ENCODE measurements at regions not wholly inside any gene's neighbourhood (a gene's known extent, or its start where the extent isn't known, plus 50 kb on each side); places are given as distances from the start of the nearest gene placed in this dataset.

GRCh38 chr16:77592021-77592420 is 130.3 kb upstream of the NUDT7 start:
- no peak for DNase-seq (ENCODE audit: low read depth, low spot score)

- no peak for DNase-seq (ENCODE audit: low read depth, low spot score)
Observed at GRCh38 chr16:77594057-77594456, 128.3 kb upstream of the NUDT7 start.

DNA sequence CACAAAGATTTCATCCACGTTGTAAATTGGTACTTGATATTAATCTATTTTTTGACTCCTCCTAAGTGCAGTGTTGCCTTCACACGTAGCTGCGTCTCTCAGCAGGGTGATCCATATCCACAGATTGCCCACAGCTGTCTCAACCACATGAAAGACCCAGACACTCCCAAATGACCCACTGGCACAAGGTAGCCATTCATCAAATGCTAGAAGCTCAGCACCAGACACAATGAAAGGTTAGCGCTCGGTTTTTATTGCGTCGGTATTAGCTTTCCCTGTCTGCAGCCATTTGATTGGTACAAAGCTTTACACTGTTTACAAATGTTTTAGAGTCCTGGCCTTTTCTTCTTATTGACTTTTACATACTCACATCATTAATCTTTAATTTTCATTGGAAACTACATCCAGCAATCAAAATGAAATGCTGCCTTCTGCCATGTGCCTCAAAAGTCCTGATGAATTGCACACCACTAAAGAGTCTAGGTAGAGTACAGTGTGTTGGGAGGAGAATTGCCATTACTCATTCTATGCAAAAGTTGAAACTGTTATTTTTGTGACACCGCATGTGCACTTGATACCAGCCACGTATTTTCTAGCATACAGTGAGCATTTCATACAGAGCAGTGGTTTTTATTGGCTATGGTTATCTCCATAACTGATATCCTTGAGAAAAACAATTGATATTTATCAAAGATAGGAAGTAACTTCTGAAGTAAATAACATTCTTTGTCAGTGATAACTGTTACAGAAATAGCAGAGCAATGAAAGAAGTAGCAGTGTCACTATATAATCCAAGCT is 127.3 kb upstream of the NUDT7 start:
- DNase-seq (ENCODE audit: low read depth, low spot score) = no peak

GRCh38 chr16:77596261-77596660 is 126.1 kb upstream of the NUDT7 start:
- DNase-seq (ENCODE audit: low read depth, low spot score) = no peak

DNA sequence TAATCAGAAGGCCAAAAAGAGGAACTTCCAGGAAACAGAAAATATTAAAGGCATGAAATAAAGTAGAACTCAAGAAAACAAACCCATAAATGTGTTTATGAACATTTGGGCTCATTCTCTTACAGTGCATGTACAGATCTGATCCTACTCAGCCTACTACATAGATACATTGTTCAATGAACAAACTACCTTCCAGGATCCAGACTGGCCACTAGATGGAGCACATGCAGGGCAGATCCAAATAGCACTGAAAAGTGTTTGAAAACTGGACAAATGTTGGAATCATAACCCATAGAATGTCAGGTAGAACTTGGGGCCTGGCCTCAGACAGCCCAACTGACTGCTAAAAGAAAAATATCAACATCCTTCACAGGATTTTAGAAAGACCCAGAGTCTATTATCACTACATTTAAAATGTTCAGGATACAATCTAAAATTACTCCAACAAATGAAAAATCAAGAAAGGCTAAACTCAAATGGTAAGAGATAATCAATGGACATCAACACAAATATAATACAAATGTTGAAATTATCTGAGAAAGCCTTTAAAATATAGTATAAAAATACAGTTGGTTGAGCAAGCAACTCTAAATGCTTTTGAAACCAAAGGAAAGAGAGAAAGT is 122.4 kb upstream of the NUDT7 start:
- no peak for DNase-seq (ENCODE audit: low read depth, low spot score)

DNA sequence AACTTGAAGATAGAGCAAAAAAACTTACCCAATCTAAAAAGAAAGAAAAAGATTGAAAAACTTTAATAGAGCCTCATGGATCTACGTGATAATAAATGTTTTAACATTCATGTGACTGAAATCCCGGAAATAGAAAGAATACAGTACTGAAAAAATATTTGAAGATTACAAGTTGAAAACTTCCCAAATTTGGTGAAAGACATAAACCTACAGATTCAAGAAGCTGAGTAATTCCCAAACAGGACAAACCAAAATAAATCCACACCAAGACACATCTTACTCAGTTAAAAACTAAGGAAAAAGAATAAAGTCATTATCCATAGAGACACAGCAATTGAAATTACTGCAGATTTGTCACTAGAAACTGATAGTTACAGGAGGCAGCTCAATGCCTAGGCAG is 121.8 kb upstream of the NUDT7 start:
- DNase-seq (ENCODE audit: low read depth, low spot score) = no peak

DNA sequence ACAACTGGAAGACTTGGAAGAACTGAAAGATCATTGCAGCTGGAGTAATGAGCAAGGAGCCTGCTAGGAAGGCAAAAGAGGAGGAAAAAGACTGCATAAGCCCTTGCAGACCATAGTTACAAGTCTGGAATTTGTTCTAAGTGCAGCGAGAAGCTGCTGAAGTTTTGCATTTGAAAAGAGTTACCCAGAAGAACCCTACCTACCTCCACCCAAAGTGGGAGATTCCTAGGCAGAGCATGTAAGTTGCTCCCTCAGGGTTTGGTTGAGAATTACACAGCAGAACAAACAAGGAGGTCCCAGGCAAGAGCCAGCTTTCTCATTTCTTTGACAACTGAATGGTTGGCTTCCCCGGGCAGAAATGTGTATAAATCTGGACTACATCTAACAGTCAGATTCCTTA is 118.7 kb upstream of the NUDT7 start:
- DNase-seq (ENCODE audit: low read depth, low spot score) = no peak

GRCh38 chr16:77610496-77610895 is 111.8 kb upstream of the NUDT7 start:
- no peak for DNase-seq (ENCODE audit: low read depth, low spot score)

DNA sequence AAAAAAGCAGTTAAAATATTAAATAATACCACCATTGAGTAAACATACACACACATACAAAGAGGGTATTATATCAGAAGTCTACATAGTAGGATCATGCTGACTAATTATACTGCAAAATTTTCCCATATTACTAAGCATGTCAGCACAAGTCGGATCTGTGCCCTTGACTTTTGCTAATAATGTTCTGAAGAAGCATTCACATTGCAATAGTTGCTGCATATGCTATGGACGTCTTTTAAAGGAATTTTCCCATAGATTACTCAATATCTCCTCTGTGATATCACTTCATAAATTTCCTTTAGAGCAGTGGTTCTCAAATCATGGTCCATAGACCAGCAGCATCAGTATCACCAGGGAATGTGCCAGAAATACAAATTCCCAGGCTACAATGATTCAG is 110.9 kb upstream of the NUDT7 start:
- DNase-seq (ENCODE audit: low read depth, low spot score) = no peak

DNA sequence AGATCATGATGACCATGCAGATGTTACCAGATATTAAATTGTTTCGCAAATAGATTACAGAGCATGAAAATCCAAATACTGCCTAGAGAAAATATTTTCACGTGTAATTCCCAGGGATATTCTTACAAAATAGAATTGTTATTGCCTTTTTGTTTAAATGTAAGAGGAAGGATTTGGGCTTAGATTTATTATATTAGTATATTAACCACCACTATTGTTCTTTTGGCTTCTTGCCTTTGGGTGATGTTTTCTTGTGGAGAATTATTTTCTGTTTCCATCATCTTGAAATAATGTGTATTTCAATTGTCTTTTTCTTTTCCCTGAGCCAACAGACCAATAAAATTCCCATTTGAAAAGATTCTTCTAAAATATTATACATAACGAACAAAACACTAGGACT is 109.7 kb upstream of the NUDT7 start:
- DNase-seq (ENCODE audit: low read depth, low spot score) = no peak

DNA sequence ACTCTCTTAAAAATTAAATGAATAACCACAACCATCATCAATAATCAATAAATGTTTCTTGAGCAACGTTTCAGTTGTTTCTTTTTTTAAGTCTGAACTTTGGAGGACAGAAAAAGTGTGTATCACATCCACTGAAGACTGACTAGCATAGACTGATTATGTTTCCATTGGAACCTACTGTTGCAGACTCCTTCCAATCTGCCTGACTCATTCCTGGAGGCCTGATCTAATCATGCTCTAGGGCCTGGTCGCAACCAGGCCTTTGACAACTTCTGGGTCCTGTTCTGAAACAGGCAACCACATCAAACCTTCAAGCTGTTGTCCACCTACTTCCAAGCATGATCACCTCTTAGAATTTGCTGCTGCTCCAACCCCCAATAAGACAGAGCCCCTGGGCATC is 109.2 kb upstream of the NUDT7 start:
- no peak for DNase-seq (ENCODE audit: low read depth, low spot score)

DNA sequence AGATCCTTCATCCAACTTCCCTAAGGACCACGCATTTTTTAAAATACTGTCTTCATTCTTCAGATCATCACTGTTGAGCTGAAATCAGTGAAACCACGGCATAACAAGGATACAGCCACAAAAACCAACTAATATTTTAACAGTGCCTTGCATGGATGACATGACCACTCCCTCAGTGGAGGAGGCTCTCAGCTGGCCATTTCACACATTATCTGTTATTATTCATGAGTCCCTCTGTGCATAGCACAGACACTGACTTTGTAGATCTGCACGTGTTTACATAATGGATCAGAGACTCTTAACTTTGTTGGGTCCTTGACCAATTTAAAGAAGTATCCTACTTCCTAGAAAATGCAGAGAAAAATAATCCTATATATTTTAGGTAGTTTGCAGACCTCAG is 104.8 kb upstream of the NUDT7 start:
- DNase-seq (ENCODE audit: low read depth, low spot score) = no peak

- no peak for DNase-seq (ENCODE audit: low read depth, low spot score)
Observed at GRCh38 chr16:77617996-77618395, 104.3 kb upstream of the NUDT7 start.

DNA sequence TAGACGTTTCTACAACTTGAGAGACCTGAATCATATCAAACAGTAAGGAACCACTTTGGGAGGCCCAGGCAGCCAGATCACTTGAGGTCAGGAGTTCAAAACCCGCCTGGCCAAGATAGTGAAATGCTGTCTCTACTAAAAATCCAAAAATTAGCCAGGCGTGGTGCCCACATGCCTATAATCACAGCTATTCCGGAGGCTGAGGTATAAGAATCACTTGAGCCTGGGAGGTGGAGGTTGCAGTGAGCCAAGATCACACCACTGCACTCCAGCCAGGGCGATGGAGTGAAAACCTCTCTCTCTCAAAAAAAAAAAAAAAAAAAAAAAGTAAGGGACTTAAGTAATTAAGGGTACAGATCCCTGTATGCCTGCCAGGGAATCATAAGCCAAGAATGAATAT is 103.4 kb upstream of the NUDT7 start:
- no peak for DNase-seq (ENCODE audit: low read depth, low spot score)

DNA sequence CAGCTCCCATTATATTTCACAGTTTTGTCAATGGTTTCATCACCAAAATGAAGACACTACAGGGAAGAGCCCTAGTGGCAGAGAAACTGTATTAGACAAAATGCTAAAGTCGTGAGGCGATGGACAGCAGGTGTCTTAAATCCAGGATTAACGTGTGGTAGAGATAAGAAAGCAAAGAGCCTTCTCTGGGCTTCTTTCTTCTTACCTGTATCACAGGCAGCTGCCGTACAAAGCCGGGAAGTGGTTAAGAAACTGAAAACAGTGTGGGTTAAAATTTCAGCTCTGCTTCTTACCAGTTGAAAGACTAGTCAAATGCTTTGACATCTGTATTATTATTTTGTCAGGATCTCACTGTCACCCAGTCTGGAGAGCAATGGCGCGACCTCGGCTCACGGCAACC is 98.2 kb upstream of the NUDT7 start:
- DNase-seq (ENCODE audit: low read depth, low spot score) = no peak

GRCh38 chr16:77636615-77637014 is 85.7 kb upstream of the NUDT7 start:
- DNase-seq (ENCODE audit: low read depth, low spot score) = no peak

GRCh38 chr16:77637940-77638339 is 84.4 kb upstream of the NUDT7 start:
- no peak for DNase-seq (ENCODE audit: low read depth, low spot score)

DNA sequence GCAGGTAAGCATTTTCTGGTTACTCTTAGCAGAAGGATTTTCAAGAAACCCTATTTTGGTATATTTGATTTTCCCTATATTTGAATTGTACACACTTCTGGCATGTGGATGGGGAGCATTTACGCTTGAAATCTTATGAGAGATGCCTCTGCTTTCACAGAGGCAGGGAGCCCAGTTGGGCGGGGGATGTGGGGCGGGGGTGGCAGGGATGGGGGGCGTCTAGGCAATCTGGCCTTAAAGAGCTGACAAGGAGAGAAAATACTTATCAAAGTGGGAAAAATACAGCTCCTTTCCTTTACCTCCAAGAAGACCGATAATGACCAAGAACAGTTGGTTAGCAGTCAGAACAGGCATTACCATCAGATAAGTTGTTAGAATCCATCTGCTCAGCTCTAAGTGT is 79.1 kb upstream of the NUDT7 start:
- no peak for DNase-seq (ENCODE audit: low read depth, low spot score)

GRCh38 chr16:77645764-77646163 is 76.5 kb upstream of the NUDT7 start:
- DNase-seq (ENCODE audit: low read depth, low spot score) = no peak

GRCh38 chr16:77647726-77648125 is 74.6 kb upstream of the NUDT7 start:
- DNase-seq (ENCODE audit: low read depth, low spot score) = no peak

- no peak for DNase-seq (ENCODE audit: low read depth, low spot score)
Observed at GRCh38 chr16:77650761-77651160, 71.6 kb upstream of the NUDT7 start.

- DNase-seq (ENCODE audit: low read depth, low spot score) = no peak
Observed at GRCh38 chr16:77652399-77652798, 69.9 kb upstream of the NUDT7 start.

DNA sequence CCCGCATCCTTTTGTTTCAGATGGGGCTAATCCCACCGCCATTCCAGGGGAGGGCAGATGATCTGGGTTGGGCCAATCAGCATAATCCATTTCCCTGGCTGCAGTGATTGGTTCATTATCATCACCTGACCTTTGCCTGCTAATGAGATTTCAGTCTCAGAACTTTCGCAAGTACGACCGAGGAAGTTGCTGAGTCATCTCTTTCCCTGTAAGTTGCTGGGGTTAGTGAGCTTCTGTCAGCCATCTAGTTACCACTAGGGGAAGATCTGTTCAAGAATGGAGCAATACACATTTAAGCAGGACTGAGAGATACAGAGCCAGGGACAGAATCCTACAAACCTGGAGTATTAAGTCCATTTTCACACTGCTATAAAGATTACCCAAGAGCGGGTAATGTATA is 65.3 kb upstream of the NUDT7 start:
- DNase-seq (ENCODE audit: low read depth, low spot score) = no peak

DNA sequence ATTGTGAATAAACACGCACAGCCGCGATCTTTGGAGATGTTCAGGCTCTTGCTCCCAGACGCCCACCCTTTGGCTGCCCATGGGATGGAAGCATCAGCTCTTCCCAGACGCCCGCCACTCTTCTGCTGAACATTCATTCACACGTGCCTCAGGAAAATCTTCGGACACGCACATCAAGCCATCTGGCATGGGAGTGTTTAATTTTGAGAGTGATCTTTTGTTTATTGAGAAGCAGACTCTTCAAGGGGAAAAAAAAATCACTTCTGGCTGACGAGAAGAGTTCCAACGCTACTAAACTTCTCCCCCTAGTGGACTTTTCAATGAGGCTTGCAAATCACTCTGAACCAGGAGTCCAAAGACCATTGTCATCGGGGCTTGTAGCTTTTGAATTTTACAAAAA is 62.0 kb upstream of the NUDT7 start:
- no peak for DNase-seq (ENCODE audit: low read depth, low spot score)

Measured in brain pericyte (primary cell).